ENCODE measurements at regions not wholly inside any gene's neighbourhood (a gene's known extent, or its start where the extent isn't known, plus 50 kb on each side); places are given as distances from the start of the nearest gene placed in this dataset.

DNA sequence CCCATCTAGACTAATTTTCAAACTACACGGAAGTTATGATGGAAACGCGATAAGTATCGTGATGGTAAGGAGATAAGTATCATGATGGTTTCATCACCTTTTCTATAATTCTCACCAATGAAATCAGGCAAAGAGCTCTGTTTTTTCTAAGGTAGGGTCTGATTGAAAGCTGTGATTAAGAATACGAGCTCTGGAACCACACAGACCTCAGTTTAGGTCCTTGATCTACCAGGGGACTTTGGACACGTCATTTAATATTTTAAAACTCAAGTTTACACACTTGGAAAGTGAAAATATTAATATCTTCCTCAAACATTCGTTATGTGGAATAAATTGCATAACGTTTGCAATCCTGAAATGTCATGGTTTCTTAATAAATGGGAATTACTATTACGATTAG is 538.2 kb upstream of the CELF2 start:
- no peak for TF ChIP-seq CTCF (IDR thresholded peaks at IDR 0.05; ENCODE audit: insufficient read depth, low read depth, low read length)
- TF ChIP-seq EZH2 (IDR thresholded peaks at IDR 0.05; ENCODE audit: insufficient read depth, low read length): no peak
